Activated effector memory CD4-positive, alpha-beta T cell treated with anti-CD3 and anti-CD28 coated beads, Interleukin-2, amount 50 U/mL, for 16 hours (primary cell): ENCODE measurements at regions not wholly inside any gene's neighbourhood (a gene's known extent, or its start where the extent isn't known, plus 50 kb on each side); places are given as distances from the start of the nearest gene placed in this dataset.

Experiments used
- DNase-seq: peaks from one replicate; pipeline ENCODE4 v3.0.0-alpha.2; 2020

GRCh38 chr12:124503305-124503704 lies 64.1 kb downstream of the NCOR2 start:
- no peak for DNase-seq

DNA sequence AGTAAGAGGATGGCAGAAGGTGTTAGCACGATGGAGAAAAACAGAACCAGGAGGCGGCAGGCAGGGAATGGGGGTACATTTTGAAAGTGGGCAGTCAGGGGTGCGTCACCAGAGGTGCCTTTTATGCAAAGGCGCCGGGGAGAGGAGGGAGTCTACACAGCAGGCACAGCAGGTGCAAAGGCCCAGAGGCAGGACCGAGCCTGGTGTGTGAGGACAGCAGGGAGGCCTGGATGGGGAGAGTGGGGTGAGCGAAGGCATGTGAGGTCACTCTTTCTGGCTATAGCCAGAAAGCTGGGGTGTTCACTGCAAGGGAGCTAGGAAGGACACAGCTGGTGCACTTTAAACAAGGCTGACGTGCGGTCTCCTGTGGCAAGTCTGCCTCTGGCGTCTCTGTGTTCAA lies 65.0 kb downstream of the NCOR2 start:
- DNase-seq: no peak

DNA sequence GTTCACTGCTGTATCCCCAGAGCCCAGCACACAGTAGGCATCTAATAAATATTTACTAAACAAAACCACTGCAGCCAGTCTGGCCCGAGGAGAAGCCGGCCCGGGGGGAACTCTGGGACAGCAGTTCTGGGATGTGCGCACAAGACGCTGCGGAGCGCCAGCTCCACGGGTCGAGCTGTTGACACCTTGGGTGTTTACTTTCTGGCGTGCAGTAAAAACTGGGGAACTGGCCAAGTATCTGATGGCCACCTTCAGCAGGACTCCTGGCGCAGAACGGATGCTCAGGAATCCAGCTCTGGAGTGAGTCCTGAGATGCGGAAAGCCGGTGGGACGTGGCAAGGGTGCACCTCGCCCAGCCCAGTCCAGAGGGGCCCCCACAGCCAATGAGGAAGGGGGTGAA lies 65.6 kb downstream of the NCOR2 start:
- DNase-seq: no peak

DNA sequence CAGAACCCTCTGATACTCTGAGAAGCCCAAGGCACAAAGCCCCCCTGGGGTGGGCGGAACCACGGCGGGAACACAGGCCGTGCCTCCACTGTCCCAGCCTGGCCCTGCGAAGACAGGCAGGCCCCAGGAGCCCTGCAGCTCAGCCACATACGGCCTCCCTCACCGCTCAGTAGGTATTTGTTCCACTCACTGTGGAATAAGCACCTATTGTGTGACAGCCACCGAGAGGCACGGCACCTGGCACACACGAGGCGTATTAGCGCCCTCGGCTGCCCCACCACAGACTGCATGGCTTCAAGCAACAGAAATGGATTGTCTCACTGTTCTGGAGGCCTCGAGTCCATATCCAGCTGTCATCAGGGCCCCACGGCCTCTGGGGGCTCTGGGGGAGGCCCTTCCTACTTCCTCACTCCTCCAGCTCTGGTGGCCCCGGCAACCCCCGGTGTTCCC lies 66.3 kb downstream of the NCOR2 start:
- no peak for DNase-seq

- no peak for DNase-seq
These were observed 67.5 kb downstream of the NCOR2 start for GRCh38 chr12:124499898-124500244.

DNA sequence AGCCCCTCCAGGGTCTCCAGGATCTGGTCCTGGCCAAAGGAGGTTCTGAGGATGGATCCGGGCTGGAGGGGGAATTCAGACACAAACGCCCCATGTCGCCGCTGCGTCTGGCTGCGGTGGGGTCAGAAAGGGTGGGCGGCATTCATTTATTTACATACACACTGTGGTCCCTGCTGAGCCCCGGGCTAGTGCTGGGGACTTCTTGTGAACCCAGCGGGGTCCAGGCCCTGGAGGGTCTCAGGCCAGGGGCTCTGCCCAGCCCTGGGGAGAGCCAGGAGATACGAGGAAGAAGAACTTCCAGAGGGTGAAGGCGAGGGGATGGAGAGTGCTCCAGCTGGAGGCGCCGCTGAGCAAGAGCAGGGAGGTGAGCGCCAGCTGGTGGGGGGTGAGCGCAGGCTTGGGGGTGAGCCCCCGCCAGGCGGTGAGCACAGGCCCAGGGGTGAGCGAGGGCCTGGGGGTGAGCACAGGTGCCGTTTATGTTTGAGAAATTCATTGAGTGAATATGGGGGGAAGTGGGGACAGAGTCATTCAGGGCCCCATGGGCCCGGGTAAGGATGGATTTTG lies 68.1 kb downstream of the NCOR2 start:
- DNase-seq: no peak

DNA sequence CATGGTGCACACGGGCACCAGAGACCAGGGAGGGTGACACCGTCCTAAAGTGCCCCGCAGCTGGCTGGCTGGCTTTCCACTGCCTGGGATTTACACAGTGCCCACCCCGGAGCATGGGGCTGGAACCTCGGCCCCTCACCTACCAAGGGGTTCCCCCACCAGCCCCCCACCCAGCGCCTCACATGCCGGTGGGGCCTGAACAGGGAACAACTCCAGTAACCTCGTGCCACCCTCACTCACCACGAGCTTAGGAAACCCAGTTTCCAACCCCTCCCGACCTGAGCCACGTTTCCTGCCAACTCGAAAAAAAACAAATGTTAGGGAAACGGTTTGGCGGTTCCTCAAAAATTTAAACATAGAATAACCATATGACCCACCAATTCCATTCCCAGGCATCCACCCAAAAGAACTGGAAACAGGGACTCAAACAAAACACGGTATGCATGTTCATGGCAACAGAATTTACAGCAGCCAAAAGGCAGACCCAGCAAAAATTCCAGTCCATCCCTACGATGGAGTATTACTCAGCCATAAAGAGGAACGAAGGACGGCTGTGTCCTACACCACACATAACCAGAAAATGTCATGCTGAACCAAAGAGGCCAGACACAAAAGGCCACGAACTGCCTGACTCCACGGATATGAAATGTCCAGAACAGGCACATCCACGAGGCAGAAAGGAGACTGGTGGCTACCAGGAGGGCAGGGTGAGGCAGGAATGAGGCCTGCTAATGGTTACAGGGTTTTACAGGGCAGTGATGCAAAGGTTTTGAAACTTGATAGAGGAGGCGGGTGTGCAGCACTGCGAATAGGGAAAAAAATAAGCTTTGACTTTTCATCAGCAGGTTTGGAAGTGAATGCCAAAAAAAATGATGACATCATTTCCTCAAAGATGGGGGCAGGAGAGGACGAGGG lies 68.9 kb downstream of the NCOR2 start:
- no peak for DNase-seq

DNA sequence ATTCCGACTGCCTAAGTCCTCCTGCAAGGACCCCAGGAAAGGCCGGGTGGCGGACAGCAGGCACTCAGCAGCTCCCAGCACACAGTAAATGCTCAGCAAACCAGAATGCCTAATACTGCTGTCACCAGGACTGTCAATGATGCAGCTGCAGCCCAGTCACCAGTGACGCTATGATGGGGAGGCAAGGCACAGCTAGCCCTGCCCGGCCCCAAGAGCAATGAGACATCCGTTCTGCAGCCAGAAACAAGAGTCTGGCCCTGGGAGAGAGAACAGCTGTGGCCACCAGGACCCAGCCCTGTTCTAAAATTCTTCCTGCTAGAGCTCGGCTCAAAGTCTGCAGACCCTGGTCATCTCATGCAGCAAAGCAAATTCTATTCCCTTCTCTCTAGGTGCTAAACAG lies 69.8 kb downstream of the NCOR2 start:
- no peak for DNase-seq

GRCh38 chr12:124497039-124497438 lies 70.4 kb downstream of the NCOR2 start:
- no peak for DNase-seq

DNA sequence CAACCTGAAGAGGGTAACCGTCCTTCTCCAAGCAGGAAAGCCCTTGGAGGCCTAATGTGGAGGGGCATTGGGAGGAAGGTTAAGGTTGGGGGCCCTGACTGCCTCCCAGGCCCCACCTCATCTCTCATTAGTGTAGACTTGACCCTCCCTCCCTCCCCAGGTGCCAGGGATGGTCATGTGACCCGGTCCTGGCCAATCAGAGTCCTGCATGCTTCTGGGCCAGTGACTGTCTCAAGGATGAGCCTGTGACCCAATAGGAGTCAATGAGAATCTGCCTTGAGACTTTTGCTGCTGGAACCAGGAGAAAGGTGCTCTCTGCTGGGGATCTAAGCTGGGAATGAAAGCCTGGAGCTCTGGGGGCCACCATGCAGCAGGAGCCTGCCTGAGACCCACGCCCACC lies 70.8 kb downstream of the NCOR2 start:
- DNase-seq: no peak

- DNase-seq: no peak
These were observed 72.0 kb downstream of the NCOR2 start for GRCh38 chr12:124495194-124495983.

- DNase-seq: no peak
These were observed 72.7 kb downstream of the NCOR2 start for GRCh38 chr12:124494751-124495129.

GRCh38 chr12:124493809-124494750 lies 73.3 kb downstream of the NCOR2 start:
- peak; percentile 79 for DNase-seq

- DNase-seq: no peak
These were observed 74.3 kb downstream of the NCOR2 start for GRCh38 chr12:124492879-124493808.

DNA sequence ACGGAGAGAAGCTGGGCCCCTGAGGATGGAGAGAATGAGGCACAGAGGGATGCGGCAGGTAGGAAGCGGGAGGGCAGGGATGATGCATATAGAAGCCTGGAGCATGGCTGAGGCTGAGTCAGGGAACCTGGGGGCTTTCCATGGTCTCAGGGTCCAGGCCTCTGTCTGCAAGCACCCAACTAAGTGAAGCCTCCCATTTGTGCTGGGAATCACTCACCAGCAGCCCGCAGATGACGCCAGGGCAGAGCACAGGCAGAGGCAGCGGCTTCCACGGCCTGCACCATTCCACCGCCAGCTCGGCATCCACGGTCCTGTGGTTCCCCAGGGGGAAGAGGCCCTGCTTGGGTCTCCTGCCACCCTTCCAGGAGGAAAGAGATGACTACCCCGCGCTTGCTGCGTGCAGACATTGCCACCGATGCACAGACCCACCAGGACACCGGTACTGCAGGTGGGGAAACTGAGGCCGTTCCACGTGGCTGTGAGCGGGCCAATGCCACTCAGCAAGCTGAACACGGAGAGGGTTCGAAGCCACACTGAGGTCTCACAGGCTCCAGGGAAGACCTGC lies 75.5 kb downstream of the NCOR2 start:
- no peak for DNase-seq

GRCh38 chr12:124491310-124491709 lies 76.1 kb downstream of the NCOR2 start:
- no peak for DNase-seq

- DNase-seq: no peak
These were observed 76.7 kb downstream of the NCOR2 start for GRCh38 chr12:124490584-124491305.

DNA sequence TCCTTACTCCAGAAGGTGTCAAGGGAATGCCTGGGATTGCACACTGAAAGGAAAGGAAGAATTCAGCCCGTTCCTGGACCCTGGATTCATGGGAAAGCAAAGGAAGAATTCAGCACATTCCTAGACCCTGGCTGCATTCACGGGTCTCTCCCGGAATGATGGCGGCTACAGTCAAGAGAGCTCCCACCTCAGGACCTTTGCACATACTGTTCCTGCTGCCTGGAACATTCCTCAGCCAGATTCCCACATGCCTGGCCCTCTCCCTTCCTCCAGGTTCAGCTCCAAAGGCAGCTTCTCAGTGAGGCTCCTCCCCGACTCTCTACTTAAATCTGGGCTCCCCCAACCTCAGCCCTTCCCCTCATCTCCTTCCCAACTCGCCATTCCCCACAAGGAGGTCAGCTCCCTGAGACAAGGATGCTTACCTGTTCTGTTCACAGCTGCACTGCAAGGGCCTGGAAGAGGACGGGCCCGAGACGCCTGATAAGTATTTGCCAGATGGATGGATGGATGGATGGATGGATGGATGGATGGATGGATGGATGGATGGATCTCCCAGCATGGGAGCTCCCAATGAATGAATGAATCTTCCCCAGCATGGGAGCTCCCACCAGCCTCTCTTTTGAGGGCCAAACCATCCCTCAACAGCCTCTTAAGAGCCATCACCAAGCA lies 77.4 kb downstream of the NCOR2 start:
- DNase-seq: no peak

DNA sequence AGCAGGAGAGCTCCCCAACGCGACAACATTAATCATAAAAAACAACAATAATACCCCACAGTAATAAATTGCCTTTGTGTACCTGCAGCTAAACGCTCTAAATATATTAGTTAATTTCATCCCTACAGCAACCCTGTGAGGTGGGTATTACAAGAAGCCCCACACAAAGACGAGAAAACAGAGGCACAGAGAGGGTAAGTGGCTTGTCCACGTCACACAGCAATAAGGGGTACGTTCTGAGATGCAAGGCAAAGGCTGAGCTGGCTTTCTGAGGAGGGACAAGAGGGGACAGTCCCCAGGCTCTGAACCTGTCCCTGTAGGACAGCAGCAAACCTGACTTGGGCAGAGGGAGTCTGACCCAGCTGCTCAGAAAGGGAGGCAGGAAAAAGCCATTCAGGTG lies 78.2 kb downstream of the NCOR2 start:
- no peak for DNase-seq

DNA sequence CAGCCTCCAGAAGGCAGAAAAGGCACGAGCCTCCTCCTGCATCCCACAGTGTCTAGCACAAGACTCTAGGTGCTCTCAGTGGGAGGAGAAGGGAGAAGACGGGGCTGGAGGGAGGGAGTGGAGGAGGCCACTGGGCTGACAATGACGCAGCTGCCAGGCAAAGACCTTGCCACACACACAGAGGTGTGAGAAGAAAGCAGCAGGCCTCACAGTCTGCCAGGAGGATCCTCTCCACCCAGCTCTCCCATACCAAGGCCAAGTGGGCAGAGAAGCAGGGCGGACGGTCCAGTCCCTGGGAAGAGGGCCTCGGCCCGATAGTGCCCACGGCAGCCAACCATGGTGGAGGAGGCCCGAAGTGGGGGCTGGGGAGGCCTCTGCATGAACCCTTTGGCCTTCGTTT lies 78.9 kb downstream of the NCOR2 start:
- no peak for DNase-seq
